OCI-LY3 (cell line): ENCODE measurements at regions not wholly inside any gene's neighbourhood (a gene's known extent, or its start where the extent isn't known, plus 50 kb on each side); places are given as distances from the start of the nearest gene placed in this dataset.

Source experiments
- H2AFZ ChIP-seq: fragments of 200-600, 300-600 bp; shearing (Covaris generic); 2 replicates; pipeline ENCODE4 v1.6.0; 2014; ENCODE audit warnings: antibody characterized with exemption, low read depth, low read length
- H3K27ac ChIP-seq: fragments of 200-600, 300-600 bp; sonication (generic); 2 replicates; pipeline ENCODE4 v1.5.1; 2014; ENCODE audit warnings: mild to moderate bottlenecking, low read length, moderate library complexity, mixed read lengths
- H3K27me3 ChIP-seq: fragments of 200-600, 300-600 bp; sonication (generic); 2 replicates; pipeline ENCODE4 v1.6.1; 2014; ENCODE audit warnings: low read depth, low read length, mixed read lengths
- H3K36me3 ChIP-seq: fragments of 200-600, 300-600 bp; sonication (generic); replicated peaks from 2 replicates; pipeline ENCODE3; 2014; ENCODE audit warnings: low read depth, low read length, mixed read lengths
- H3K4me1 ChIP-seq: fragments of 300-600, 200-600 bp; sonication (generic); 2 replicates; pipeline ENCODE4 v1.6.1; 2014; ENCODE audit warnings: low read length, mixed read lengths
- H3K4me2 ChIP-seq: fragments of 200-600, 300-600 bp; sonication (generic); 2 replicates; pipeline ENCODE4 v1.6.1; 2014; ENCODE audit warnings: low read length, mixed read lengths
- H3K4me3 ChIP-seq: fragments of 300-600, 200-600 bp; sonication (generic); 2 replicates; pipeline ENCODE4 v1.5.1; 2014; ENCODE audit warnings: antibody characterized with exemption, mild to moderate bottlenecking, low read length, moderate library complexity
- H3K79me2 ChIP-seq: fragments of 300-600, 200-600 bp; shearing (Covaris generic); 2 replicates; pipeline ENCODE4 v1.6.1; 2014; ENCODE audit warnings: mild to moderate bottlenecking, low read length, mixed read lengths
- H3K9ac ChIP-seq: fragments of 300-600, 200-600 bp; shearing (Covaris generic); 2 replicates; pipeline ENCODE4 v1.6.0; 2014; ENCODE audit warnings: mild to moderate bottlenecking, low read length, moderate library complexity
- H3K9me3 ChIP-seq: fragments of 200-600, 300-600 bp; shearing (Covaris generic); 2 replicates; pipeline ENCODE4 v1.6.1; 2014; ENCODE audit warnings: low read length, mixed read lengths; ENCODE audit not compliant: insufficient read depth
- H4K20me1 ChIP-seq: fragments of 200-600, 300-600 bp; sonication (generic); 2 replicates; pipeline ENCODE4 v1.6.1; 2016; ENCODE audit warnings: low read length, mixed read lengths; ENCODE audit not compliant: insufficient read depth
- CTCF ChIP-seq: fragments of 200-600, 300-600 bp; sonication (generic); IDR thresholded peaks from 2 replicates; pipeline ENCODE4 v1.5.1; 2014; ENCODE audit warnings: antibody characterized with exemption, low read length, low read depth
- EZH2phosphoT487 ChIP-seq: fragments of 200-600 bp; shearing (Covaris generic); IDR thresholded peaks from 2 replicates; pipeline ENCODE4 v1.6.1; 2018; ENCODE audit warnings: antibody characterized with exemption, mixed run types, low read depth

GRCh38 chrX:124836786-124837185, 482.9 kb upstream of the TEX13C start:
- Histone ChIP-seq H3K36me3 (no peaks in the 10 kb centered on the region), H4K20me1 (no peaks in the 10 kb centered on the region), H2AFZ (no peak overlapping the region), H3K4me3 (no peak overlapping the region), H3K4me2 (no peak overlapping the region), H3K27me3 (no peaks in the 10 kb centered on the region), H3K9me3 (no peaks in the 10 kb centered on the region), H3K4me1 (no peaks in the 10 kb centered on the region), H3K79me2 (no peaks in the 10 kb centered on the region), H3K27ac (no peak overlapping the region), H3K9ac (no peak overlapping the region)
- no peak for TF ChIP-seq EZH2phosphoT487
- no peak for TF ChIP-seq CTCF

GRCh38 chrX:124842205-124842604, 477.5 kb upstream of the TEX13C start:
- no peak overlapping the region for H3K9ac ChIP-seq
- no peaks in the 10 kb centered on the region for H3K79me2 ChIP-seq
- H3K9me3 ChIP-seq: no peaks in the 10 kb centered on the region
- no peaks in the 10 kb centered on the region for H3K27me3 ChIP-seq
- H2AFZ ChIP-seq: no peak overlapping the region
- no peaks in the 10 kb centered on the region for H3K4me1 ChIP-seq
- H3K4me2 ChIP-seq: no peak overlapping the region
- no peaks in the 10 kb centered on the region for H3K36me3 ChIP-seq
- no peak overlapping the region for H3K4me3 ChIP-seq
- no peak for TF ChIP-seq EZH2phosphoT487
- no peak for TF ChIP-seq CTCF
- H4K20me1 ChIP-seq: no peaks in the 10 kb centered on the region
- no peak overlapping the region for H3K27ac ChIP-seq

GRCh38 chrX:124860736-124861135, 458.9 kb upstream of the TEX13C start:
- Histone ChIP-seq H3K4me2 (peak overlapping the region; percentile 95), H3K9me3 (no peaks in the 10 kb centered on the region; the same call in 1 of the 2 replicates), H3K4me3 (peak overlapping the region; percentile 72), H3K27me3 (no peaks in the 10 kb centered on the region), H3K79me2 (no peaks in the 10 kb centered on the region), H3K36me3 (no peaks in the 10 kb centered on the region), H3K27ac (peak overlapping the region; percentile 53), H2AFZ (peak overlapping the region; percentile 86), H3K4me1 (peaks cover 39% of the 10 kb centered on the region), H4K20me1 (no peaks in the 10 kb centered on the region), H3K9ac (peak overlapping the region; percentile 58)
- TF ChIP-seq CTCF (no peak), EZH2phosphoT487 (no peak)

GRCh38 chrX:124862301-124862700, 457.4 kb upstream of the TEX13C start:
- Histone ChIP-seq H3K27ac (peak overlapping the region; percentile 78), H4K20me1 (no peaks in the 10 kb centered on the region), H3K9me3 (no peaks in the 10 kb centered on the region; the same call in 1 of the 2 replicates), H3K9ac (peak overlapping the region; percentile 39), H3K79me2 (no peaks in the 10 kb centered on the region), H3K4me1 (peaks cover 39% of the 10 kb centered on the region), H3K27me3 (no peaks in the 10 kb centered on the region), H3K36me3 (no peaks in the 10 kb centered on the region), H2AFZ (peak overlapping the region; percentile 85; the same call in 1 of the 2 replicates), H3K4me2 (peak overlapping the region; percentile 95), H3K4me3 (peak overlapping the region; percentile 72)
- TF ChIP-seq EZH2phosphoT487 (no peak), CTCF (peak; percentile 44)
